ENCODE measurements at regions not wholly inside any gene's neighbourhood (a gene's known extent, or its start where the extent isn't known, plus 50 kb on each side); places are given as distances from the start of the nearest gene placed in this dataset.

DNA sequence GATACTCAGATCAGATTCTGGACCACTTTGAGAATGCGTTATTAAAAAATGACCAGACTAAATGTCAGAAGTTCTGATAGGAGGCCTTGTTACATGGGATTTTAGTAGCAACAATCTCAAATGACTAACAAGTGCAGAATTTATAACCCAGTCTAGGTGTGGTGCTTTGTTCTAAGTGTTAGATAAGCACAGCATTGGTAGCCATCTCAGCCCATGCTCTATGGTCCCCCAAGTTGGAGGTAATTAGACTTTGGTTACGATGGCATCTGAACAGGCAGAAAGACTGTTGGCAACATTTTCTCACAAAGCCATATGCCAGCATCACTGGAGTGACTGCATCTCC is 140.4 kb upstream of the RPS23 start:
- TF ChIP-seq, protein P1, sequence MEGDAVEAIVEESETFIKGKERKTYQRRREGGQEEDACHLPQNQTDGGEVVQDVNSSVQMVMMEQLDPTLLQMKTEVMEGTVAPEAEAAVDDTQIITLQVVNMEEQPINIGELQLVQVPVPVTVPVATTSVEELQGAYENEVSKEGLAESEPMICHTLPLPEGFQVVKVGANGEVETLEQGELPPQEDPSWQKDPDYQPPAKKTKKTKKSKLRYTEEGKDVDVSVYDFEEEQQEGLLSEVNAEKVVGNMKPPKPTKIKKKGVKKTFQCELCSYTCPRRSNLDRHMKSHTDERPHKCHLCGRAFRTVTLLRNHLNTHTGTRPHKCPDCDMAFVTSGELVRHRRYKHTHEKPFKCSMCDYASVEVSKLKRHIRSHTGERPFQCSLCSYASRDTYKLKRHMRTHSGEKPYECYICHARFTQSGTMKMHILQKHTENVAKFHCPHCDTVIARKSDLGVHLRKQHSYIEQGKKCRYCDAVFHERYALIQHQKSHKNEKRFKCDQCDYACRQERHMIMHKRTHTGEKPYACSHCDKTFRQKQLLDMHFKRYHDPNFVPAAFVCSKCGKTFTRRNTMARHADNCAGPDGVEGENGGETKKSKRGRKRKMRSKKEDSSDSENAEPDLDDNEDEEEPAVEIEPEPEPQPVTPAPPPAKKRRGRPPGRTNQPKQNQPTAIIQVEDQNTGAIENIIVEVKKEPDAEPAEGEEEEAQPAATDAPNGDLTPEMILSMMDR (conservative IDR thresholded peaks at IDR 0.05): no peak
- Mint-ChIP-seq H3K9me3 (no peaks in the 10 kb centered on the region), H3K4me3 (no peak overlapping the region), H3K4me1 (ENCODE audit: unreplicated experiment) (peaks cover 5% of the 10 kb centered on the region), H3K27me3 (peaks cover 8% of the 10 kb centered on the region), H3K27ac (no peak overlapping the region), H3K36me3 (no peaks in the 10 kb centered on the region)
- no peak for DNase-seq (ENCODE audit: extremely low spot score, unreplicated experiment)

DNA sequence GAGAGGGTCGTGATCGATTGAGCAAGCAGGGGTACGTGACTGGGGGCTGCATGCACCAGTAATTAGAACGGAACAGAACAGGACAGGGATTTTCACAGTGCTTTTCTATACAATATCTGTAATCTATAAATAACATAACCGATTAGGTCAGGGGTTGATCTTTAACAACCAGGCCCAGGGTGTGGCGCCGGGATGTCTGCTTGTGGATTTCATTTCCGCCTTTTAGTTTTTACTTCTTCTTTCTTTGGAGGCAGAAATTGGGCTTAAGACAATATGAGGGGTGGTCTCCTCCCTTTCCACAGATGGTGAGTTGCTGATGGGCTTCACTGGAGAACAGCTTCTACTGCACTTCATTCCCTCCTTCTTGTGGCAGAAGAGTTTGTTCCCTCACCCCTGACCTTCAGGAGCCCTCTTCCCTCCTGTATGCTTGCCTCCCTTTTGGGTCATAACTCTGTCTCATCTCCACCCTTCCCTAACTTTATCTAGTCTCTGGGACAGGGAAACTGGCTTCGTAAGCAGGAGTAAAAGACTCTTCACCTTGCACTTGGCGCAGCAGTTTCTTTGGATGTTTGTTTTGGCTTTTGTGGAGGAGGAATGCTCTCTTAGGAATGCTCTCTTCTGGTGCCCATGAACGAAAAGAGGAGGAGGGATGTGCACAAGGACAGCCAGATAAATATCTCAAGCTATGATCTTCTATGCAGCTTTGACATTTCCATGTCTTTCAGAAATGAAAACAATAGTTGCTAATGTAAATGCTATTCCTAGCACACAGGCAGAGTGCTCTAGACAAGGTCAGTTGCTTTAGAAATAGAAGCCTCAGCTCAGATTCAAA is 139.8 kb upstream of the RPS23 start:
- H3K9me3 Mint-ChIP-seq: peaks cover 4% of the 10 kb centered on the region
- no peaks in the 10 kb centered on the region for H3K36me3 Mint-ChIP-seq
- TF ChIP-seq, protein P1 (conservative IDR thresholded peaks at IDR 0.05): no peak
- no peak for DNase-seq (ENCODE audit: extremely low spot score, unreplicated experiment)
- H3K27ac Mint-ChIP-seq: no peak overlapping the region
- H3K4me1 Mint-ChIP-seq (ENCODE audit: unreplicated experiment): peaks cover 6% of the 10 kb centered on the region
- no peak overlapping the region for H3K4me3 Mint-ChIP-seq
- H3K27me3 Mint-ChIP-seq: peaks cover 8% of the 10 kb centered on the region

DNA sequence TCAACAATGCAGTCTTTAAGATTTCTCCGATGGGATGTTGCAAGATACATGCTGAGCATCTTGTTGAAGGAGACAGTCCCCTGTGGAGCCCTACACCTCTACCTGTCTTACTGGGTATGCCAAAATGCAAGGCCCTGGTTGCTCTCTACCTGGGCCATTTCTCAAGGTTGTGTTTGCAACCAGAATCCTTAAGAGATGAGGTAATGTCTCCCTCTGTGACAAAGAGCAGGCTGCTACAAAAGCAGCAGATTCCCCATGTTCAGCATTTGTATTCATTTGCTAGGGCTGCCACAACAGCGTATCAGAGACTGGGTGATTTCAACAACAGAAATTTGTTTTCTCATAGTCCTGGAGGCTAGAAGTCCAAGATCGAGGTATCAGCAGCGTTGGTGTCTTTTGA is 138.4 kb upstream of the RPS23 start:
- Mint-ChIP-seq H3K4me3 (no peak overlapping the region), H3K36me3 (no peaks in the 10 kb centered on the region), H3K27me3 (peaks cover 8% of the 10 kb centered on the region), H3K27ac (no peak overlapping the region), H3K4me1 (ENCODE audit: unreplicated experiment) (peaks cover 9% of the 10 kb centered on the region), H3K9me3 (peaks cover 7% of the 10 kb centered on the region)
- TF ChIP-seq, protein P1 (conservative IDR thresholded peaks at IDR 0.05): no peak
- DNase-seq (ENCODE audit: extremely low spot score, unreplicated experiment): no peak

DNA sequence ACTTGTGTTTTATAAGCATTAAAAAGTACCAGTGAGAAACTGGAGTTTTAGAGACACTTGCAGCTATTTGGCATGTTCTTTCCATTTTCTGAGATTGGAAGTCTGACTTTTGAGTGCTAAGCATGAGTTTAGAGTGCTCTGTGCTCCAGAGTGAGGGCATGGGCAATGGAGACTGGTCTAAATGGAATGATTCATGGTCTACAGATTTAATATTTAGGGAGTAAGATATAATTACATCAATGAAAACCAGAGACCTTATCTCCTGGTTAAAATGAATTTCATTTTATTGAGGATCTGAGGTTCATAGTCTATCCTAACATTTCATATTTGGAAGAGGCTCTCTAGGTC is 135.9 kb upstream of the RPS23 start:
- H3K27me3 Mint-ChIP-seq: peaks cover 4% of the 10 kb centered on the region
- peaks cover 9% of the 10 kb centered on the region for H3K4me1 Mint-ChIP-seq (ENCODE audit: unreplicated experiment)
- H3K27ac Mint-ChIP-seq: no peak overlapping the region
- H3K9me3 Mint-ChIP-seq: peaks cover 7% of the 10 kb centered on the region
- no peaks in the 10 kb centered on the region for H3K36me3 Mint-ChIP-seq
- TF ChIP-seq, protein P1 (conservative IDR thresholded peaks at IDR 0.05): no peak
- no peak for DNase-seq (ENCODE audit: extremely low spot score, unreplicated experiment)
- H3K4me3 Mint-ChIP-seq: no peak overlapping the region

DNA sequence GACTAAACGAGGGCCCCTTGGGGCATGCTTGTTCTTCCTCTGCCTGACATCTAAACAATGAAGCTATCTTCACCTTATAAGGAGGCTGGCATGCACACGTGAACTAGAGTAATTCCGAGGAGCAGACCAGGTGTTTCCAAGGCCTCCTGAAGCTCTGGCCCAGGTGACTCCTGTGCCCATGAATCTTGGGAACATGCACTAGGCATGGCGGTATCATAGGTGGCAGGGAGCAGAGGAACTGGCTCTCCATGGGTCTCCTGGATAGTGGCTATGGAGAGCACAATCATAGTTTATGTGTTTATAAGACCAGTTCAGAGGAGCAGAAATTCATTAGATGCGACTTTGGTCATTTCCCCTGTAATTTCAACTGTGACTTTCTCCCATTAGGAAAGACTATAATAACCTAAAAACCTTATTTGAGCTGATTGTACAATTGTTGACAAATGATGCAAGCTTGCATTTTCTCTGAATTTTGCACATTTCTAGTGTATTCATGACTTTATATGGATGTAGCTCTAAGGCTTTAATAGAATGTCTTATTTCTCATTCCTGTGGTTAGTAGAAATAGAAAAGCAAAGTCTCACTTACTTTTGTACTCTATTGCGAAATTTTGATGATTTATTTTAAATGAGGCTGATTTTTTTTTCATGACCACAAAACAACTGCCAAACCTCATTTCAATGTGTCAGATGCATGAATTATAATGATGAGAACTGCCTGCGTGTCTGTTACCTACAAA is 135.3 kb upstream of the RPS23 start:
- H3K4me3 Mint-ChIP-seq: no peak overlapping the region
- DNase-seq (ENCODE audit: extremely low spot score, unreplicated experiment): no peak
- H3K27me3 Mint-ChIP-seq: peaks cover 4% of the 10 kb centered on the region
- no peaks in the 10 kb centered on the region for H3K36me3 Mint-ChIP-seq
- peaks cover 9% of the 10 kb centered on the region for H3K4me1 Mint-ChIP-seq (ENCODE audit: unreplicated experiment)
- TF ChIP-seq, protein P1 (conservative IDR thresholded peaks at IDR 0.05): no peak
- H3K9me3 Mint-ChIP-seq: peaks cover 7% of the 10 kb centered on the region
- no peak overlapping the region for H3K27ac Mint-ChIP-seq

Data from type B pancreatic cell (in vitro differentiated cells).